NCI-H1436 (cell line): ENCODE measurements at regions not wholly inside any gene's neighbourhood (a gene's known extent, or its start where the extent isn't known, plus 50 kb on each side); places are given as distances from the start of the nearest gene placed in this dataset.
"Not testable (repeated sequence)": the region's sequence is repeated elsewhere in the genome, so short reads cannot be mapped to it uniquely, and the experiment has no call there.

ENCODE experiments used
- DNase-seq: peaks from one replicate; lab custom pipeline; 2025; lab: John Stamatoyannopoulos, UW

DNA sequence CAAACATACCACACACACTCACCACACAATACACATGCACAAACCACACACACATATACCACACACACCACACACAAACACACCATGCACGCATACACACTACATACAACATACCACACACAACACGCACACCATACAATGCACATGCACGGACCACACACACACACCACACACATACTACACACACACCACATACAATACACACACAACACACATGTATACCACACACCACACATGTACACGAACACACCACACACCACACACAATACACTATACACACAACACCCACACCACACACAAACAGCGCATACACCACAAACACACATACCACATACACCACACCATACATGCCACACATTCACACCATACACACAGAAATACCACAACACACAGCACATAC, 480.3 kb downstream of the DIRAS2 start:
- no peak for DNase-seq

DNA sequence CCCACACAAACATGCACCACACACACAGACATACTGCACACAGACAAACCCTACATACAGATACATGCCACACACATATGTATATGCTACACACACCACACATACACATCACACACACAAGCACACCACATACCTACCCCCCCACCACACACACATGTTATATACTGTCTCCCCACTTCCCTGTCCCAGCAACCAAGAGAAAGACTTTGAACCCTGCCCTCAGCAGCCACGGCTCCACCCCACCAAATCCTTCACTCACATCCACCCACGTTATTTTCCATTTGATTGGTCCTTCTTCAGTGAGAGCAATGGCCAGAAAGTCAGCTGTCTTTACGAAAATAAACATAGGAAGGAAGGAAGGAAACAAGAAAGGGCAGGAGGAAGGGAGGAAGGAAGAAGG, 479.8 kb downstream of the DIRAS2 start:
- DNase-seq = no peak

DNA sequence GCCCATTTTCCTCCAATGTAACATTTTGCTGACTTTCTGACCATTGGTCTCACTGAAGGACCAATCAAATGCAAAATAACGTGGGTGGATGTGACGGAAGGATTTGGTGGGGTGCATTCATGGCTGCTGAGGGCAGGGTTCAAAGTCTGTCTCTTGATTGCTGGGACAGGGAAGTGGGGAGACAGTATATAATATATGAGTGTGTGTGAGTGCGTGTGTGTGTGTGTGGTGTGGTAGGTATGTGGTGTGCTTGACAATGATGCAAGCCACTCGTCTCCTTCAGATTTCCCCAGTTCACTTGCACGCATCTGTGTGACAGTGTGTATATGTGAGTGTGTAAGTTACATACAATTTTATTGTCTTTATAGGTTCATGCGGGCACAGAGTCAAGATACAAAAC, 477.3 kb downstream of the DIRAS2 start:
- DNase-seq = no peak

GRCh38 chr9:90166374-90166773, 476.2 kb downstream of the DIRAS2 start:
- DNase-seq = not testable (repeated sequence)

GRCh38 chr9:90167914-90168313, 474.7 kb downstream of the DIRAS2 start:
- no peak for DNase-seq

DNA sequence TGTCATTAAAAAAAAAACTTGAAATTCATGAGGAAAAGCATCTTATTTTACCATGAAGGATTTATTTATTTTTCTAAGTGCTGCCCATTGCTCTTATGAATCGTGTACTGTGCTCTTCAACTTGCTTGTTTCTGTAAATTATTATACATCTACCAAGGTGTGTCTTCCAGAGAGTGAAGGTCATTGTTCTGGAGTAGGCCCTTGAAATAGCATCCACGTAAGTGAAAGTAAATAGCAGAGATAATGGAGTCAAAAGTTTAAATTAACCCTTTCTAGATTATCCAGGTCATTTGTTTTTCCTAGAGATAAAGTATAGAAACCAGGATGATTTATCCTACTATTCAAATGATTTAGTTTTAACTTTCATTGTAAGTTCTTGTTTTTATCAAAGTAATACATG, 473.1 kb downstream of the DIRAS2 start:
- no peak for DNase-seq

- DNase-seq = not testable (repeated sequence)
Observed at GRCh38 chr9:90173935-90174334, 468.7 kb downstream of the DIRAS2 start.

DNA sequence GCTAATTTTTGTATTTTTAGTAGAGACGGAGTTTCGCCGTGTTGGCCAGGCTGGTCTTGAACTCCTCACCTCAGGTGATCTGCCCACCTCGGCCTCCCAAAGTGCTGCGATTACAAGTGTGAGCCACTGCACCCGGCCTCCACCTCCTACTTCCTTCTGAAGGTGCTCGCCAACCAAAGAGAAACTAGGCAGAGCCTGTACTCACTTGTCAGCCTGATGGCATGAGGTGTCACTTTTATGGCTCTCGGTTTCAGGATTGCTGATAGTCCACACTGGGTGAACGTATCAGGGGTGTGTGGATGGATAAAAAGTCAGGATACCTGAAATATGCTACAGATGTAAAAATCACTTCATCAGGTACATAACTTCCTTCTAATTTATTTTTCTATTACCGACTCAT, 468.3 kb downstream of the DIRAS2 start:
- not testable (repeated sequence) for DNase-seq

DNA sequence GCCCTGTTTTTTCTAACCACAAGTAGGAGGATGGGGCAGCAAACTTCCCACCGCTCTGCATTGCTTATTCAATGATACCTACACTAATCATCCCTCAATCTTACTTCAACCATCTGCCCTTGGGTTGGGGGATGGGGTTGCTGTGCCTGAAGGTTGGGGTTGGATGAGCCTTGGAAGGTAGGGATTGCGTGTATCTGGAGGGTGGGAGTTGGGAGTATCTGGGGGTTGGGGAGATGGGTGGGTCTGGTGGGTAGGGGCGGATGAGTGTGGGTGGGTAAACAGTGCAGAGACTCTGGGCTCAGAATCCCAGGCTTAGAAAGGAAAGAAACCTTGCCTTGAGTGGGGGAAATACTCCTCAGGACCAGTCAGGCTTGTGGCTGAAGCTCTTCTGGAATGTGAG, 467.4 kb downstream of the DIRAS2 start:
- no peak for DNase-seq

- no peak for DNase-seq
Observed at GRCh38 chr9:90175865-90176264, 466.8 kb downstream of the DIRAS2 start.

DNA sequence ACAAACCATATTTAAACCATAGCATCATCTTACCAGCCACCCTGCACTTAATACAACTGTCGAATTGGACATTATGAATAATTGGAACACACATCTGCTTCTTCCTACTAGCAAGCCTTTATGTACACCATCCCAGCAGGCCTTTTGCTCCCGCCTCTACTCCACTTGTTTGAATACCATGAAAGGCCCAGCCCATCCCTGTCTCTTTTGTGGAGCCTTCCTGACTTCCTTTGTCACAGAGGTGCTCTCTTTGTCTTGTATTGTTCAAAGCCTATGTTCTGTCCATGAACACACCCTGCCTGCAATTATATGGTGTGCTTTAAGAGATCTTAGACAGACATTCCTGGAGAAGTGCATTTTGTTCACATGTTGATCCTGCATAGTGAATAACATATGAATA, 465.7 kb downstream of the DIRAS2 start:
- DNase-seq = no peak

- DNase-seq = no peak
Observed at GRCh38 chr9:90180381-90180780, 462.2 kb downstream of the DIRAS2 start.

GRCh38 chr9:90188656-90189055, 454.0 kb downstream of the DIRAS2 start:
- no peak for DNase-seq

DNA sequence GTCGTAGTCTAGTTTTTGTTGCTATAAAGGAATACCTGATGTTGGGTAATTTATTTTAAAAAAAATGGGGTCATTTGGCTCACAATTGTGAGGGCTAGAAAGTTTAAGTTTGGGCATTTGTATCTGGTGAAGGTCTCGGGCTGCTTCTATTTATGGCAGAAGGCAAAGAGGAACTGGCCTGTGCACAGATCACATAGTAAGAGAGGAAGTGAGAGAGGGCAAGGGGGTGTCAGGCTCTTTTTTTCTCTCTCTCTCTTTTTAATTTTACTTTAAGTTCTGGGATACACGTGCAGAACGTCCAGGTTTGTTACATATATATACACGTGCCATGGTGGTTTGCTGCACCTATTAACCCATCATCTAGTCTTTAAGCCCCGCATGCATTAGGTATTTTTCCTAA, 453.3 kb downstream of the DIRAS2 start:
- DNase-seq = no peak

- not testable (repeated sequence) for DNase-seq
Observed at GRCh38 chr9:90192465-90192864, 450.2 kb downstream of the DIRAS2 start.

DNA sequence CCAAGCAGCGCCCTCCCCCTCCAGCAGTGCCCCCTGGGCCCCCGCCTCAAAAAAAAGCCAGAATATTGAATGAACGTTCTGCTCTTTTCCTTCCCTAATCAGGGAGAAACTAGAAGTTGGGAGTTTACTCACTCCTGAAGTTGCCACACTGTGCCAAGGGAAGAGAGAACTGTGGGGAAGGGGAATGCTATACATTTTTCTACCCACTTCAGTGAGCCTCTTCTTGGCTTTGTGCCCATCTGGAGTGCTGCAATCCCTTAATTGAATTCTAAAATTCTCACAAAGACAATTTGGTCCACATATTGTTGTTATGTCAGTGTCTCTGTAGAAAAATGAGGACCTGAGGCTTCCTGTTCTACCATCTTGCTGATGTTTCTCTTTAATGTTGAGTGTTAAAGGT, 443.7 kb downstream of the DIRAS2 start:
- DNase-seq = no peak

GRCh38 chr9:90201766-90202165, 440.9 kb downstream of the DIRAS2 start:
- no peak for DNase-seq

- no peak for DNase-seq
Observed at GRCh38 chr9:90204128-90204831, 438.3 kb downstream of the DIRAS2 start.

DNA sequence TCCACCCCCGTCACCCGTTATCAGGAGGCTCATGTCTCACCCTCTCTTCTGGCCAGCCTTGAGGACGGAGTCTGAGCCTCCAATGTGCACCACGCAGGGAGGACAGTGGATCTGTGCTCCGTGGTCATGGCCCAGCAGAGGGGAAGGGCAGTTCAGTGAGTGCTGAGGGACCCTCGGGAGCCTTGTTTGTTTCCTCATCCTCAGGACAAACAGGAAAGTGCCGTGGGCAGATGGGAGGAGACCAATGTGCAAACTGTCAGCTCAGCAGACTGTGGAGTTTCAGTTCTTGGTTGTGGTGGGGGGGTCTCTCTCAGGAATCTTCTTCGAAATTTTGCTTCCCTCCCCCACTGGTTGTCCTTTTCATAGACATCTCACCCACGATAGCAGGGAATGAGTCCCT, 429.6 kb downstream of the DIRAS2 start:
- DNase-seq = not testable (repeated sequence)

GRCh38 chr9:90219548-90220118, 423.0 kb downstream of the DIRAS2 start:
- no peak for DNase-seq

DNA sequence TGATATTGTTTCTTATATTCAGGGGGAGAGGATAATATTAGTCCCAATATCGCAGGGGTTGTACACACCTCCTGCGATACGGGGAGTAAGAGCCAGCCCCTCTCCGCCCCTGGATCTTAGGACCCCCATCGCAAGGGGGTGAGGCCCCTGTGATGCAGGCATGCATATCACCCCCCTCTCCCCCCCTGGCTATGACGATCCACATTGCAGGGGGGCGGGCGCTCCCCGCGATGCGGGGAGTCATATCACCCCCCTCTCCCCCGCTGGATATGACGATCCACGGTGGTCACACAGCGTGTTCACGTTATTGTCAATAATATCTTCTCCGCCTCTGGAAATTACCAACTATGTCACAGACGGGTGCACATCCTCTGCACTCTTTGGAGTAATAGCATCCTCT, 420.7 kb downstream of the DIRAS2 start:
- DNase-seq = not testable (repeated sequence)

DNA sequence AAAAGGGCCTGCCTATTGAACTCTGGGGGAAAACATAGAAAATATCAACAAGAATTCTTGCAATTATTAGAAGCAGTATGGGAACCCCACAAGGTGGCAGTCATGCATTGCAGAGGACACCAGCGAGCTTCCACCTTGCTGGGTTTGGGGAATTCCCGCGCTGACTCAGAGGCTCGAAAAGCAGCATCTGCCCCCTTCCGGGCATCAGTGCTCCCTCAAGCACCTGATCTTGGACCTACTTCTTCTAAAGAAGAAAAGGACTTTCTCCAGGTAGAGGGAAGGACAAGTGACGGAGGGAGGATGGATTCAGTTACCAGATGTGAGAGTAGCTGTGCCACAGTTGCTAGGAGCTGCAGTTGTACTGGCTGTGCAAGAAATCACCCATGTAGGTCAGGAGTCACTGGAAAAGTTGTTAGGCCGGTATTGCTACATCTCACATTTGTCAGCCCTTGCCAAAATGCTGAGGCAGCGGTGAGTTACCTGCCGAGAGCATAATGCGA, 415.7 kb downstream of the DIRAS2 start:
- peak; percentile 48 for DNase-seq

GRCh38 chr9:90233081-90233480, 409.5 kb downstream of the DIRAS2 start:
- DNase-seq = not testable (repeated sequence)

DNA sequence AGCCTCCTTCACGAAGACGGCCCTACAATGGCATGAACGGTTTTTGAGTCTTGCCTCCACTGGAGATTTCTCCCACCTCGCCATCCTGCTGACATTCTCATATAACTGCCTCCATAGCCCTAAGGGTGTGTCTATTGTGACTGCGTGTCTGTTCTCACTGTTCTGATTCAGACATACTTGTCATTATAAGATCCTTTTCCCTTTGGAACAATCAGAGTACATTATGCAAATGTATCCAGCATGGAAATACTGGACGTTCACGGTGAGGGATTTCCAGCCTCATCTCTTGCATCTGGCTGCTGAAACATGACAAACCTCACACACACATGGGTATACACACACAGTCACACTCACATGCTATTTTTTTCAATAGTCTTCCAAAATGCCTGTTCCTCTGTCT, 402.1 kb downstream of the DIRAS2 start:
- no peak for DNase-seq
